ENCODE measurements at regions not wholly inside any gene's neighbourhood (a gene's known extent, or its start where the extent isn't known, plus 50 kb on each side); places are given as distances from the start of the nearest gene placed in this dataset.

GRCh38 chr7:17042211-17042610 is 160.4 kb upstream of the AGR3 start:
- no peak for TF ChIP-seq CTCF (IDR thresholded peaks at IDR 0.05)
- TF ChIP-seq PHF8 (IDR thresholded peaks at IDR 0.05; ENCODE audit: borderline replicate concordance, low read depth): no peak
- no peak for TF ChIP-seq JUNB (IDR thresholded peaks at IDR 0.05)
- no peak for TF ChIP-seq SMC3 (IDR thresholded peaks at IDR 0.05)
- no peak for TF ChIP-seq BHLHE40 (IDR thresholded peaks at IDR 0.05; ENCODE audit: low read depth, low read length)
- TF ChIP-seq ZFP36 (IDR thresholded peaks at IDR 0.05; ENCODE audit: borderline replicate concordance, partially characterized antibody): no peak
- no peak for TF ChIP-seq REST (IDR thresholded peaks at IDR 0.05)
- TF ChIP-seq, protein P1, sequence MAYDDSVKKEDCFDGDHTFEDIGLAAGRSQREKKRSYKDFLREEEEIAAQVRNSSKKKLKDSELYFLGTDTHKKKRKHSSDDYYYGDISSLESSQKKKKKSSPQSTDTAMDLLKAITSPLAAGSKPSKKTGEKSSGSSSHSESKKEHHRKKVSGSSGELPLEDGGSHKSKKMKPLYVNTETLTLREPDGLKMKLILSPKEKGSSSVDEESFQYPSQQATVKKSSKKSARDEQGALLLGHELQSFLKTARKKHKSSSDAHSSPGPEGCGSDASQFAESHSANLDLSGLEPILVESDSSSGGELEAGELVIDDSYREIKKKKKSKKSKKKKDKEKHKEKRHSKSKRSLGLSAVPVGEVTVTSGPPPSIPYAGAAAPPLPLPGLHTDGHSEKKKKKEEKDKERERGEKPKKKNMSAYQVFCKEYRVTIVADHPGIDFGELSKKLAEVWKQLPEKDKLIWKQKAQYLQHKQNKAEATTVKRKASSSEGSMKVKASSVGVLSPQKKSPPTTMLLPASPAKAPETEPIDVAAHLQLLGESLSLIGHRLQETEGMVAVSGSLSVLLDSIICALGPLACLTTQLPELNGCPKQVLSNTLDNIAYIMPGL (CRISPR knock-in tag; IDR thresholded peaks at IDR 0.05; ENCODE audit: borderline replicate concordance): no peak
